ENCODE measurements at regions not wholly inside any gene's neighbourhood (a gene's known extent, or its start where the extent isn't known, plus 50 kb on each side); places are given as distances from the start of the nearest gene placed in this dataset.

DNA sequence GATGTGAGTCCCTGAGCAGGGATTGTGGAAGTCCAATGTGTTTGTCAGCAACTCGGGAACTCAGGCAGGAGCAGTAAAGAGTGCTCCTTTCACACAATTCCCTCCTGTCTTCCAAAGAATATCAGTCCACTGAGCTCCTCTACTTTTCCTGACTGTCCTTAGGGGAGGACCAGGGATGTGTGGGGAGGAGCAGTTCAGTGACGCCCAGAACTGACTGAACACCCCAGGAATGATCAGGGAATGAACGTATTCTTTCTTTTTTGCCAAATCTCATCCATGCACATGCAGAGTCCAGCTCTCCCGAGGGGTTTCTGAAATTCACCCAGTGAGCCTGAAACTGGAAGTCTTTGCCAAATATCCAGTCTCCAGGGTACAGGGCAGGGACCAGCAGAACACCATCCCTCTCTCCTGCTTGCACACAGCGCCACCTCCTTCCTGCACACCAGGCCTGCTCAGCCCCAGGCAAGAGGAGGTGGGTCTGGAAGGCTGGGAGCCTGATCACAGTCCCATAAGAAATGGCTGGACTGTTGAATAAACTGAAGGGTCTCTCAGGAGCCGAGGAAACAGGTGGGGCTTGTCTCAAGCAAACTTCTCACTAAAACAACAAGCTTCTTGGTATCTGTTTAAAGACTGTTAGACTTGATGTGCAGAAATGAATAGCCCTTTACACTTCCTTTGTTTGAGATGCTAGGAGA lies 294.7 kb downstream of the C7orf25 start:
- DNase-seq (ENCODE audit: low spot score), result no peak

DNA sequence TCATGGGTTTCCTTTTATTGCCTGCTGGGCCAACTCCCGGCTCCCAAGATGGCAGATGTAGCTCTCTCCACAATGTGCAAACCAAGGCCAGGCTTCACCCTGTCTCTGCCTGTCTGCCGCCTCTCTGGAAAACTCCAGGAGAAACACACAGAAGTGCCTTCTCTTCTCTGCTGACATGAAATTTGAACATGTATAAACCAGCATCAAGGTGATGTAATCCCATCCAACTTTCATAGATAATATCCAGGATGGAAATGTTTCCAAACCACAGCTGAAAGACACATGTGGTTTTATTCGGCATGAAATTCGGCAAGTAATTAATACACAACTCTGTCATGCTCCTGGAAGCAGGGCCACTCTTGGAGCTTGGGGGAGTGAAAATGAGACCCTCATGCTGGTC lies 297.2 kb downstream of the C7orf25 start:
- no peak for DNase-seq (ENCODE audit: low spot score)

- no peak for DNase-seq (ENCODE audit: low spot score)
Measured at GRCh38 chr7:42611961-42612360, 299.9 kb downstream of the C7orf25 start.

- no peak for DNase-seq (ENCODE audit: low spot score)
Measured at GRCh38 chr7:42611289-42611928, 300.5 kb downstream of the C7orf25 start.

GRCh38 chr7:42606193-42606905 lies 305.5 kb downstream of the C7orf25 start:
- DNase-seq (ENCODE audit: low spot score), result no peak

GRCh38 chr7:42605406-42606192 lies 306.3 kb downstream of the C7orf25 start:
- DNase-seq (ENCODE audit: low spot score), result no peak

- DNase-seq (ENCODE audit: low spot score), result no peak
Measured at GRCh38 chr7:42603496-42603895, 308.4 kb downstream of the C7orf25 start.

GRCh38 chr7:42597300-42597699 lies 314.6 kb downstream of the C7orf25 start:
- DNase-seq (ENCODE audit: low spot score), result no peak

DNA sequence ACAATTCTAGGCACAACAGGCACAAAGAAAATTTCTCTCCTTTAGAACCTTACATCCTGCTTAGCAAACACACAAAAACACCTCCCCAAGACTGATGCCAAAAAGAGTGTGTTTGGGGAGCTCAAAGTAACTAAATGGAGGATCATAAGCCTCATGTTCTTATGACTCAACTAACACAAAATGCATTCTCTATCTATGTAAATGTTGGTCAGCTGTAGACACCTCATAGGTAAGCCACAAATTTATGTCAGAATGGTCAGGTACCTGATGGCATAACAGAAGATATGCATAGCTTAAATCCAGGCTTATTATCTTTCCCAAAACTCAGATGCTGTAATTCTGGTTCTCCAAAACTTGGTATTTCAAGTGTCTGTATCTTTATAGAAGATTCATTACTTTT lies 315.1 kb downstream of the C7orf25 start:
- no peak for DNase-seq (ENCODE audit: low spot score)

DNA sequence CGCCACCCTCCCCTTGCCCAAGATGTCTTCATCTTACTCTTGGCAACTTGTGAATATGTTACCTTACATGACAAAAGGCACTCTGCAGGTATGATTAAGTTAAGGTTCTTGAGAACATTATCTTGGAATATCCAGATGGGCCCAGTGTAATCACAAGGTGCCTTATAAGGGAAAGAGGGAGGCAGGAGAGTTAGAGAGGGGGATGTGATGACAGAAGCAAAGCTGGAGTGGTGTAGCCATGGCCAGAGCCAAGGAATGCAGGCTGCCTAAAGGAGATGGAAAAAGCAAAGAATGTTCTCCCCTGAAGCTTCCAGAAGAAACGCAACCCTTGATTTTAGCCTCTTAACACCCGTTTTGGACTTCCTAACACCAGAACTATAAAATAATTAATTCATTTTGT lies 318.0 kb downstream of the C7orf25 start:
- DNase-seq (ENCODE audit: low spot score), result no peak

- DNase-seq (ENCODE audit: low spot score), result no peak
Measured at GRCh38 chr7:42590771-42591310, 321.0 kb downstream of the C7orf25 start.

DNA sequence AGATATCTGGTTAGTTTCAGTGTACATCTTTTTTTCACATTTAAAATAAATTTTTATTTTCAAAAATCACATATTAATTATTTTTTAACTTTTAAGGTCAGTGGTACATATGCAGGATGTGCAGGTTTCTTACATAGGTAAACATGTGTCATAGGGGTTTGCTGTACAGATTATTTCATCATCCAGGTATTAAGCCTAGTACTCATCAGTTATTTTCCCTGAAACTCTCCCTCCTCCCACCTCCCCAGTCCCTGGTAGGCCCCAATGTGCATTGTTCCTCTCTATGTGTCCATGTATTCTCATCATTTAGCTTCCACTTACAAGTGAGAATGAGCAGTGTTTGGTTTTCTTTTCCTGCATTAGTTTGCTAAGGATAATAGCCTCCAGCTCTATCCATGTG lies 323.0 kb downstream of the C7orf25 start:
- DNase-seq (ENCODE audit: low spot score), result no peak

DNA sequence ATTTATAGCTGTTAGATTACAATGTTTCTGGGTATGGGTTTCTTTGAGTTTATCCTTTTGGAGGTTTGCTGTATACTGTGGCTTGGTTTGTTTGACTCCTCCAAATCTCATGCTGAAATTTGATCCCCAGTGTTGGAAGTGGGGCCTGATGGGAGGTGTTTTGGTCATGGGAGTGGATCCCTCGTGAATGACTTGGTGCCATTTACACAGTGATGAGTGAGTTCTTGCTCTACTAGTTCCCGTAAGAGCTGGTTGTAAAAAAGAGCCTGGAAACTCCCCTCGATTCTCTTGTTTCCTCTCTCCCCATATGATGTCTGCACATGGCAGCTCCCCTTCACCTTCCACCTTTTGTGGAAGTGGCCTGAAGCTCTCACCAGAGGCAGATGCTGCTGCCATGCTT lies 324.1 kb downstream of the C7orf25 start:
- DNase-seq (ENCODE audit: low spot score), result no peak

DNA sequence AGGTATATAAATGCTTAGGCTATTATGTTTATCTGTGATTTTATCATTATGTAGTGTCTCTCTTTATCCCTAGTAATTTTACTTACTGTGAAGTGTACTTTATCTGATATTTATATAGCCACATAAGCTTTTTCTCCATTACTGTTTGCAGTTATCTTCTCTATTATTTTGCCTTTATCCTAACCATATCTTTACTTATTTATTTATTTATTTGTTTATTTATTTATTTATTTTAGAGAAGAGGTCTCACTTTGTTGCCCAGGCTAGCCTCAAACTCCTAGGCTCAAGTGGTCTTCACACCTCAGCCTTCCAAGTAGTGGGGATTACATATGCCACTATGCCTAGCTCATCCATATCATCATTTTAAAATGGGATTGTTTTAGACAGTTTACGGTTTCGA lies 331.8 kb downstream of the C7orf25 start:
- DNase-seq (ENCODE audit: low spot score), result no peak

DNA sequence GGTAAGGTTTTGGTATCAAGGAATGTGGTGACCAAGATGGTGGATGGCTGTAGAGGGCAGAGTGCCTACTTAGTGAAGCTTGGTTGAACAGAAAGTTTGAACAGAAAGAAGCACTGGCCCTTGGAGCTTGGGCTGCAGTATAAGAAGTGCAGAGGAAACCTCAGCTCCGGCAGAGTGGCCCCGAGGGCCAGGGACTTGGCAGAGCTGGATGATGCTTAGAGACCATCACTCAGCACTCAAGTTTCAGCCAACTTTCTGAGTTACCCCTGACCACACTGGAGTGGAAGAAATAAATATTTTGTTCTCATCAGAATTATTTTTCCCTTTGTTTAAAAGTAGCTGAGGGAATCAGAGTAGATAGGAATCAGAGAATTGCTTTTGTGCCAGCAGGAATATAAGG lies 336.7 kb downstream of the C7orf25 start:
- DNase-seq (ENCODE audit: low spot score), result no peak

DNA sequence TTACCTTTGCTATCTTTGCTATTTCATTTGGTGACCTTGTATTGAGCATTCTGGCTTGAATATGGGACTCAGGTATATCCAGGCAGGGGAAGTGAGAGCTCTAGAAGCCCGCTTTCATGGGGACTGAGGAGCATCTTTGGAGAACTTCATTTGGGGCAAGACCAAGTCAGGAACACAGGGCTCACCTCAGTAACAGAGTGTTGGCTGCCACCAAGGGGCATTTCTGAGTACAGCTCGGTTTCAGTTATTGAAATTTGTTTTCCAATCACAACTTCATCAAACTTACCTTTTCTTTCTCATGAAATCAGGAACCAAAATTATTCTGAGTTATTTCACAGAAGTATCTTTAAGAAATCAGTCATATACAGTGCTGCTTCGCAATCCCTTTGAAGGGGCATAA lies 337.2 kb downstream of the C7orf25 start:
- DNase-seq (ENCODE audit: low spot score), result no peak

- DNase-seq (ENCODE audit: low spot score), result no peak
Measured at GRCh38 chr7:42573881-42574672, 337.1 kb upstream of the GLI3 start.

- no peak for DNase-seq (ENCODE audit: low spot score)
Measured at GRCh38 chr7:42572561-42572960, 335.6 kb upstream of the GLI3 start.

DNA sequence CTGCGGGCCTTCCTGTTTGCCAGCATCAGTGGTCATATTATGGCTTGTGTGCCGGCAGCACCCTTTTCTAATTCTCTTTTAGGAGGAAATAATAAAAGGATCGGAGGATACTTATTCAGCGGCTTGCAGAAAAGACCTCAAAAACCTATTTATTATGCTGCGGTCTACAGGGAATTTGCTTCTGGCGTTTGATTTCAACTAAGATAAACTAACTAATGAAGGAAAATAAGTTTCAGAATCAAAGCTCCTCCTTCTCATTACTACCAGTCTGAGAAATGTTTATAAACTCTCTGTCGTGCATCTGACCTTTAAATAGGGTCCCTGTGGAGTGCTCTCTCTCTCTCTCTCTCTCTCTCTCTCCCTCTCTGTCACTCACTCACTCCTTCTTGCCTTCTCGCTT lies 335.0 kb upstream of the GLI3 start:
- DNase-seq (ENCODE audit: low spot score), result no peak

GRCh38 chr7:42570944-42571343 lies 333.9 kb upstream of the GLI3 start:
- no peak for DNase-seq (ENCODE audit: low spot score)

DNA sequence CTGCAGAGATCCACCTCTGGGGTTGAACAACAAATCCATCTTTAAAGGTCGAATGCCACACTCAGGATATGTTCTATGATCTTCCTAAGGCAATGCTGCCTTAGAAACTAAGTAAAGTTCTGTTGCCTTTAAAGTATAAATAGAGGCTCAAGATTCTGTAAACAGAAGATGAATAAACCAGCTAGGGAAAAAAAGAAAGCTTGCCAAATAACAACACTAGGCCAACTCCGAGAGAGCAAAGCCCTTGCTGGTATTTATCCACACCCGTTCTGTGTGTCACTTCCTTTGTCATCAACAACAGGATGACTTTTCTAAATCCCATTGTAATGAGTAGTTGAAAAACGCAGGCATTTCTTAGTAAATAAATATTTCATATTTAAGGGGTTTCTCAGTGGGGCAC lies 330.0 kb upstream of the GLI3 start:
- DNase-seq (ENCODE audit: low spot score), result no peak
